ENCODE measurements at regions not wholly inside any gene's neighbourhood (a gene's known extent, or its start where the extent isn't known, plus 50 kb on each side); places are given as distances from the start of the nearest gene placed in this dataset.

- Histone ChIP-seq H3K18ac (ENCODE audit: insufficient read length, low read depth, low read length) (no peak overlapping the region), H2AK5ac (ENCODE audit: insufficient read length, low read length) (no peak overlapping the region), H3K4ac (ENCODE audit: low read depth, low read length) (no peak overlapping the region), H3K14ac (ENCODE audit: insufficient read depth, low read length) (no peak overlapping the region), H4K91ac (ENCODE audit: insufficient read length, low read depth, low read length) (no peak overlapping the region), H4K5ac (ENCODE audit: insufficient read length, low read depth, low read length) (no peak overlapping the region), H4K8ac (replicated peaks; ENCODE audit: insufficient read length, low read depth, low read length) (no peak overlapping the region), H4K20me1 (ENCODE audit: control insufficient read depth, insufficient read depth, insufficient read length) (no peaks in the 10 kb centered on the region), H3K79me1 (ENCODE audit: insufficient read depth, low read depth, low read length, poor library complexity, severe bottlenecking) (no peaks in the 10 kb centered on the region), H2BK12ac (ENCODE audit: insufficient read length, low read depth, low read length) (no peak overlapping the region), H2BK120ac (ENCODE audit: low read depth, low read length, poor library complexity, severe bottlenecking) (no peak overlapping the region), H2AFZ (ENCODE audit: low read length) (no peak overlapping the region), H3K4me2 (ENCODE audit: insufficient read depth, insufficient read length, low read length) (no peak overlapping the region), H3T11ph (ENCODE audit: low read length) (no peak overlapping the region), H2BK20ac (ENCODE audit: low read depth, low read length, poor library complexity, severe bottlenecking) (no peak overlapping the region), H2BK15ac (ENCODE audit: low read depth, low read length) (no peak overlapping the region), H3K9ac (ENCODE audit: extremely low read depth, insufficient read length, low read length) (no peak overlapping the region), H3K23ac (ENCODE audit: insufficient read length, low read depth, low read length) (no peak overlapping the region), H3K56ac (ENCODE audit: insufficient read length, low read depth, low read length) (no peak overlapping the region), H3K27me3 (ENCODE audit: insufficient read depth, low read length) (no peaks in the 10 kb centered on the region), H3K4me1 (ENCODE audit: insufficient read depth, low read length) (no peaks in the 10 kb centered on the region), H3K9me3 (ENCODE audit: control insufficient read depth, low read depth, low read length) (no peaks in the 10 kb centered on the region), H3K27ac (ENCODE audit: insufficient read length, low read depth, low read length) (no peak overlapping the region), H3K23me2 (ENCODE audit: insufficient read length, low read depth, low read length, poor library complexity, severe bottlenecking) (no peaks in the 10 kb centered on the region), H3K79me2 (ENCODE audit: insufficient read depth, low read length) (no peaks in the 10 kb centered on the region), H2BK5ac (ENCODE audit: insufficient read length, low read length) (no peak overlapping the region)
- Mint-ChIP-seq H3K36me3 (ENCODE audit: insufficient read depth in 1 of 3, low read depth in 3 of 3) (peaks cover 2 to 14% (median 9%) of the 10 kb centered on the region in 3 experiments; a peak in 6 of 7 replicates), H3K4me1 (no peaks in the 10 kb centered on the region), H3K4me3 (no peak overlapping the region), H3K27me3 (ENCODE audit: low read depth) (no peaks in the 10 kb centered on the region), H3K27ac (no peak overlapping the region), H3K9me3 (peaks cover 8 to 13% of the 10 kb centered on the region in 2 experiments)
- peak; percentile 68 for TF ChIP-seq CTCF (conservative IDR thresholded peaks at IDR 0.05)
- no CpG with 5 or more reads among the region's 2 CpGs for whole genome bisulfite sequencing (ENCODE audit: extremely low coverage, insufficient read length, low lambda C conversion rate)
- DNase-seq = no peak
Measured at GRCh38 chr14:26255213-26255612, 342.6 kb downstream of the NOVA1 start.

Measured in H9 (cell line).